HG03066 (cell line): ENCODE measurements at regions not wholly inside any gene's neighbourhood (a gene's known extent, or its start where the extent isn't known, plus 50 kb on each side); places are given as distances from the start of the nearest gene placed in this dataset.

Experiments
- ATAC-seq: cut with Tn5 transposase; IDR thresholded peaks from one replicate; pipeline ENCODE4 v1.9.1; 2021; ENCODE audit warnings: low read depth; ENCODE audit not compliant: unreplicated experiment

DNA sequence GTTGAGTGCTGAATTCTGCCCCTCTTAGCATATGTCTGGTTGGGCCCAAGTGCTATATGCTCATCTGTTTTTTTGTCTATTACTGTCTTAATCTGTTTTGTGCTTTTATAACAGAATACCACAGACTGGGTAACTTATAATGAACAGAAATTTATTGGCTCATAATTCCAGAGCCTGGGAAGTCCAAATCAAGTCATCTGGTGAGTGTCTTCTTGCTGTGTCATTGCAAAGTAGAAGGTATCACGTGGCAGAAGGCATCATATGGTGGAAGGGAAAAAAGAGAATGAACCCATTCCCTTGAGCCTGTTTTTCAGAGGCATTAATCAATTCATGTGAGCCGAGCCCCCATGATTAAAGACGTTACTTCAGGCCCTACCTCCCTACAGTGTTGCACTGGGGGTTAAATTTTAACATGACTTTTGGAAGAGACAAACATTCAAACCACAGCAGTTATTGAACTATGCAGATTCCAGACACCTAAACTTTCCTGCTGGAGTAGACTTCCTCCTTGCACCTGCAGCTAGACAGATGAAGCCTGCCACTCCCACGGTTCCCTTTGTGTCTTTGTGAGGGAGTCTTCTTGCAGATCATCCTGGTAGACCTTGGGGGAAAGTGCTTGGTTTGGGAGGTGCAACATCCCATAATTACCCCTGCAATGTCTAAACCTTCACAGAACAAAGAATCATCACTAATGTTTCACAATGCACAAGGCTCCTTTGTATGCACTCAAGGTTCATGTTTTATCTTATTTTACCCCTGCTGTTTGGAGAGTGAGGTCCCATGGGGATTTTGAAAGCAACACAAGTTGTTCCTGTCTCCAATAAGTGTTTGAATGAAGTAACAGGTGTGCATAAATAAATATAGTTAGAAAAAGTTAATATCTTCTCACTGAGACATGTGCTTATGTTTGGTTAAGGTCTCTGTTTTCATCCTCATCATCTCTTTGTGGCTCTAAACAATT, 64.7 kb upstream of the XCR1 start:
- ATAC-seq = no peak

DNA sequence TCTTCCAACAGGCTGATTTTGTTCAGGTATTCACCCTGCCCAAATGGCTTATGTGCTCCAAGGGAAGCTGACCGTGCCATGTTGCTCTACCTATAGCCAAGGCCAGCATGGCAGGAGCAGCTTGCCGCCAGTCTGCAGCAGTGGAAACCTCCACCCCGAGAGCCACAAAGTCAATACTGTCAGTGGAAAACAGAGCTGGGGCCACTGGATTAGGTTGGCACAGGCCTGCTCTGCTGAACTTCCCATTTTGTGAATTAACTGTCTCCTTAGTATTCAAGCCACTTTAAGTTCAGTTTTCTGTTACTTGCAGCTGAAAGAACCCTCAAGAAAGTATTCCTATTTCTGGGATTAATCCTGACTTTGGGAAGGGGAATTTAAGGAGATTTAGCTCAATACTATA, 63.8 kb upstream of the XCR1 start:
- no peak for ATAC-seq

DNA sequence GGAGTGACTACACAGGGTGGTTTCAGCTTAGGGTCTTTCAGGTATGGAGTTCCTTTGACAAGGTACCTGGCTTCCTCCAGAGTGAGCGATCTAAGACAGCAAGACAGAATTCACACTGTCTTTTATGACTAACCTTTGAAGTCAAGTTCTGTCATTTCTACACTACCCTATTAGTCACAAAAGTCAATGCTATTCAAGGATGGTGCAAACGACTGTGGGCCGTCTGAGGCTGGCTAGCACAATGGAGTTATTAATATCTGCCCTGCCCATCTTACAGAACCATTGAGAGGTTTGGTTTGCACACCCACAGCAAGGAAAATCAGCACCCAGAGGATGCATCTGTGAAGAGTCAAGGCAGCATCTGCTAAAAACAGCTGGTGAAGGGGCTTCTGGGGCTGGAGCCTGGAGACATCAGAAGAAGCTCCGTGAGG, 62.9 kb upstream of the XCR1 start:
- ATAC-seq = no peak

DNA sequence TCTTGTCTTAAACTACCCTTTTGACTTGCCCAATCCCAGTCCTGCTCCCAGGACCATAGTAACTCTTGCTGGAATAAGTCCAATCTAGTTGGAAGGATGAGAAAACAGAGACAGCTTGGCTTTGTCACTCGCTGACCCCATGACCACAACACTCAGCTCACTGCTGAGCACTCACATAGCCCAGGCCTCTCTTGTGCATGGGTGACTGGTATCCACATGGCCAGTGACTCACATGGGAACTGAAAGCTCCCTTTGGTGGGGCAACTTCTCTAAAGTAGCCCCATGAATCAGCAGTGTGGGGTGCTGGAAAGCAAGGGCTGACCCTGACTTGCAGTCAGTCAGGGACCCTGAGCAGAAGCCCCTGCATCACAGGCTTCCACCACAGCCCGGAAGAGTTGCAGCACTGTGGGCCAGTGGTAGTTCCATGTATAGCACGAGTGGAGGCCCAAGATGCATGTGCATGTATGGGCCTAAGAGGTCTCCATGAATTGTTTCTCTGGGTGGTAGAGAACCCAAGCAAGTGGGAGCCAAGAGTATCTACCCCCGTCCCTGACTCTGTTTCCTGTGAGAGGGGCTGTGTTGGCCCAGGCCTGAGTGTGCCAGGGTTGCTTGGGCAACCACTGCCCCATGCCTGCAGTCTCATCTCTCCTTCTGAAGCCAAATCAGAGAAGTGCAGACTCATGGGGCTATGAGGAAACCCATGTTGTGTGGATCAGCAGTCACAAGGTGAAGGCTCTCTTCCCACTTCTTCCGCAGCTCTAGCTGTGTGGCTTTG, 62.1 kb upstream of the XCR1 start:
- ATAC-seq = peak; percentile 57

DNA sequence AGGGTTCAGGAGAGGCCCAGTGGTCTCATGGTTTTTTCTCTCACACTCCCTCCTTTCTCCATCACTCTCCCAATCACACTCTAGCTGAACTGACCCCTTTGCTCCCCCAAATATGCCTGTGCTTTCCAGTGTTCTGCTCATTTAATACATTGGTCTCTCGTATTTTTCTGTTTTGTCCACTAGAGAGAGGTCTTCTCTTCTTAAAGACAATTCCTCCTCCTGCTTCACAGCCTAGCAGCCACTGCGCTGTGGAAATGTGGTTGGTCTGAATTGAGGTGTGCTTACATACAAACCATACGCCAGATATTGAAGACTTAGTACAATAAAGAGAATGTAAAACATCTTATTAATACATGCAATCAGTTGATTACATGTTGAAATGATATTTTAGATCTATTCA, 60.6 kb upstream of the XCR1 start:
- ATAC-seq = no peak

DNA sequence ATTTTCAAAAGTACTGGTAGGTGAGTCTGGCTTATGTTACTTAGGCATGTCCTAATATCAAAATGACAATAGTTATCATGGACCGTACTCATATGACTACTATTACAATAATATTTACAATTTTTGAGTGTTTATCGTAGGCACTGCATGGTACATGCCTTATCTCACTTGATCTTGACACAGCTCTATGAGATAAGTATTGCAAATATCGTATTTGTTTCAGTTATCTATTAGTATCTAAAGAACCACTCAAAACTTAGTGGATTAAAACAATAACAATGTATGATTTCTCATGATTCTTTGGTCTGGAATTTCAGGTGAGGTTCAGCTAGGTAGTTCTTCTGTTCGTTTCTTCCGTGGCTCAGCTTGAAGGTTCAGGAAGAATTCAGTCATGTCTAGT, 59.7 kb upstream of the XCR1 start:
- no peak for ATAC-seq

DNA sequence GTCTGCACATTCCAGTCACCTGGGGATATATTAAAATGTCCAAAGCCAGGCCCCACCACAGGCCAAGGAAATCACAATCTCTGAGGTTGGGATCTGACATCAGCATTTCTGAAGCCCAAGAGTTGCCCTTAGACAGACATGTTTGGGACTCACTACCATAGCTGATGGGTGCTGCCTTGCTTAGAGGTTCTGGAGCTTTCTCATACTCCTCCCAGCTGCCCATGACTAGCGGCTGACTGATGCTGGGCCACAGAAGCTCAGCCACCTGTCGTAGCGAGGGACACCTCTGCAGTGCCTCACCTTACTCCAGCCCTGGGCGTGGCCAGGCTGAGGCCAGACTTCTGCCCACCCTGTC, 58.8 kb upstream of the XCR1 start:
- ATAC-seq = no peak

DNA sequence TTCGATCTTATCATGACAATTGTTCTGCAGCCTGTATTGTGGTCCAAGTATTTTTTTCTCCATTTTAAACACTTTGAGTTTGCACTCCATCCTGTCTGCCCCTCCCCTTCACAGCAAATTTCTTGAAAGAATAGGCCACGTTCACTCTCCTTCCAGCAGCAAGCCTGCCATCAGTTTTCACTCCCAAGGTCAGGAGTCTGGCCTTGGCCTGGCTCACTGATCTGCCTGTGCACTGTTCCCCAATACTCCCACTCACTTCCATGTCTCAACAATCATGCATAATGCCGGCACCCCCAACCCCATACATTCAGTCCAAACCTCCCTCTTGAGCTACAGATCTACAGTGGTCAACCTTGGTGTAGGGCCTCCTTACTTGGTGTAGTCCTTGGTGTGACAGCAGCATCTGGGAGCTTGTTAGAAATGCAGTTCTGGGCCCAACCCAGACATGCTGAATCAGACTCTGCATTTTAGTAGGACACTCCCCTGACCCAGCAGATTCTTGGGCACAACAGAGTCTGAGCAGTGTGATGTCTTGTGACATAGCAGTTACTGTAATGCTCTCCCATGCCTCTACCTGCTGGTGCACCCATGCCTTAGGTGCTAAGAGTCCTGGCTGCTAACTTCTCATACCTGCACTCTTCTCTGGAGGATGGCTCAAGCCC, 58.3 kb upstream of the XCR1 start:
- no peak for ATAC-seq

DNA sequence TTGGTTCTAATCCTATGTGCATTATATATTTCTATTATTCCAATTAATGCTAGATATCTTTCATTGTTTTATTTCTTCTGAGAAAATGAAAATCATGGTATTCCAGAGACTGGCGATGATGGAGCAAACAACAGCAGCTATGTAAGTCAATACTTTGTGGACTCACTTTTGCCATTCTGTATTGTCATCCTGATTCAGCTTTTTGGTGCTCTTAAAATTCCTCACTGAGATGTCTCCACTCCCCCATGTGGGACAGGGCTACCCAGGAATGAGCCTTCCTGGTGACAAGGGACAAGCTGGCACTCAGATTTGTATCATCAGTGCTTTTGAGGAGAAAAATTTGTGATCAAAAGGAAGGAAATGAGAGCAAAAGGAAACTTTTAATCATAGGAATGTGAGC, 56.7 kb upstream of the XCR1 start:
- ATAC-seq = no peak

DNA sequence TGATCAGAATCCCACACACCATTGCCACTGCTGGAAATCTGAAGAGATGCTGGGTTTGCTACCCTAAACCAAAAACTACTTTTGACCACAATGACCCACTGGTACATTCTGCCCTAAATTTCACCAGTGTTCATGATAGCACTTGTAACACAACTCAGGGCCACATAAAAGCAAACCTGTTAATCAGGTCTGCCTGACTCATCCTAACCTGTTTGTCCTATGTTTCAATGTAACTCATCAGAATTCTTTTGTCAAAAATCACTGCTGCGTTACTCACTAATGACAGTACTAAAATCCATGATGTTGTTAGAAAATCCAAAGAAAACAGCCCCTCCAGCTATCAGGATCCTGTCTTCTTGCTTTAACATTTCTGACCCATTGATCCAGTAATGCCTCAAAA, 55.6 kb upstream of the XCR1 start:
- no peak for ATAC-seq

DNA sequence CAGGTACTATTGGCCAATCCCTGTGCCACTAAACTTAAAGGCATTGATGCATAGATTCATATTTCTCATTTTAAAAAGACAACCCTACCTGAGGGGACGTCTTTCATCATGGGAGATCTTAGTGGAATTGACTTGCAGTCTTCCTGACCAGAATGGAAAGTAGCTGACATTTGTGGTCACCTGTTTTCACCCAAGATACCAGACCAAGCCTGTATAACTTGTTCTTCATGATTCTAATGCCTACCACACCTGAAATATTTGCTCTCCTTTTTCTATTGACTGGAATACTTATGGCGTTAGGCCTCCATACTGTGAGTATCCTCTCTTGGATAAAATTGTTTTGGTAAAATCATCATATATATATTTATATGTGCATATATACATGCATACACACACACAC, 54.7 kb upstream of the XCR1 start:
- no peak for ATAC-seq

DNA sequence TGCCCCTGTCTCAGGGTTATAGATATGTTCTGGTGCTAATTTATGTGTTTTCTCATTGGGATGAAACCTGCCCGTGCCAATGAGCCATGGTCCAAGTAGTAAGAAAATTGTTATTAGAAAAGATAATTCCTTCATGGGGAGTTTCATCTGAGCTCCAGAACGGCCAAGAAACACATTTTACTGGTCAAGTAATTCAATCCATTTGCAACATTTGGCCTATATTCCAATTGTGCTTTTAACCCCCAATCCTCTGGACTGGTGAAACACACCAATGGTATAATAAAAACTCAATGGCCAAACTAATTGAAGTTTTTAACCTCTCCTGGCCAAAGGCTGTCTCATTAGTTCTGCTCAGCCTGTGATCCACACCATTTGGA, 53.7 kb upstream of the XCR1 start:
- ATAC-seq = no peak

DNA sequence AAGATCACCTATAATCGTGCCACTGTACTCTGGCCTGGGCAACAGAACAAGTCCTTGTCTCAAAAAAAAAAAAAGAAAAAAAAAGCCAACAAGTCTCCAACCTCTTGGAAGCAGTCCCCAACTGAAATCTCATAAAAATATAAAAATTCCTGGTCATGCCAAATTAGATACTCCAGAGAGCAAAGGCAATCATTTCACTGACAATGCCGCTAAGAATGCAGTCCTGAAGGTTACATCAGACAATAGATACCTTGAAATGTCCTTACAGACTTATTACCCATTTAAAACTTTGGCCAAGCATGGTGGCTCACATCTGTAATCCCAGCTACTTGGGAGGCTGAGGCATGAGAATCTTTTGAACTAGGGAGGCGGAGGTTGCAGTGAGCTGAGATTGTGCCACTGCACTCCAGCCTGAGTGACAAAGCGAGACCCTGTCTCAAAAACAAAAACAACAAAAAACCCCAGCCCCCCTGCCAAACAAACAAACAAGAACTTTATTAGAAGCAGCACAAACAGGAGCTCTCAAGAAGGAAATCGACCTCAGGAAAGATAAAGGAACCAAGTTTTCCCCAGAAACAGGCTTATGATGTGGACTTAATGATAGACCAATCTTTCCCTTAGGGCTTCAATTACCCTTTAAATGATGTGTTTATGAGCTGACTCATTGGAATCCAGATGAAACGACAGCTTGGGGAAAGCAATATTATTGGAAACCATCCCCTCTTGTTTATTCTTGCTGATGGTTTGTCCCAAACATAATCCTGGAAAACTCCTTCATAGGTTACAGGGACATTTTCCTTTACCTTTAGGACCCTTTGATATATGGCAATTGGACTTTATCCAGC, 53.1 kb upstream of the XCR1 start:
- no peak for ATAC-seq

DNA sequence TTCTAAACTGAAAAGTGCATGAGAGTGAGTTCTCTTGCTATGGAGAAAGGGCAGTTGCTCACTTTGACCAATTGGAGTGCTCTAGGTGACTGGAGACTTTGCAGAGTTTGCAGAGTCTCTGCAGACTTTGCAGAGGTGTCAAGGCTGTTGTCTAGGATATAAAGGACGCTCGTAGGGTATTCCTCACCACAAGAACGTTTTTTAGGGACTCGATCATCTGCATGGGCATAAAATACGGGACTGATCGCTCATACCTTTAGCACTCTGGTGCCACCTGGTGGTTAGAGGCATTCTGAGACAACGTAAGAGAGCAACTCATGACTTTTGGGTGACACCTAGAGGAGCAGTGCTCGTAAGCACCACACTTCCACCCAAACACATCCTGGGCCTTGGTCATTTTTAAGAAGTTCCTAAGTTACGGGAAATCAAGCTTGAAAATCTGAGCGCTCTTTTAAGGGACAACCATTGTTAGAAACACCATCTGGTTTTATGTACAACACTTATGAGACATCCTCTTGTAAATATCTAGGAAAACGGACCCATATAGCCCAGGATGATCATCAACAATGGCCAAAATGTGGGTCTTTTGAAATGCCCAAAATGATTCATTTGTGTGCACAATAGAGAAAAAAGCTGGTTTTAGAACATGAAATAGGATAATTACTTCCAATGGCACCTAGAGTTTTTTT, 51.6 kb upstream of the XCR1 start:
- ATAC-seq = peak; percentile 84
